MCF 10A (cell line): ENCODE measurements at regions not wholly inside any gene's neighbourhood (a gene's known extent, or its start where the extent isn't known, plus 50 kb on each side); places are given as distances from the start of the nearest gene placed in this dataset.

Experiments
- BruUV-seq: library from RNA; stranded (reverse); fragments of 400-500 nt; replicated peaks from 2 replicates; lab custom pipeline; 2021; lab: Mats Ljungman, UMichigan
- CTCF ChIA-PET: fragments of 300-600 bp; sonication (Branson Sonifier 250); formaldehyde crosslinking; extraction: SDS; loops from one replicate; lab custom pipeline; 2021; ENCODE audit warnings: antibody characterized with exemption, inconsistent platforms; lab: Yijun Ruan, JAX
- POLR2A ChIA-PET: fragments of 300-600, 350-650 bp; sonication (Branson Sonifier 250); formaldehyde crosslinking; extraction: SDS; loops from one replicate; lab custom pipeline; 2020; ENCODE audit warnings: antibody characterized with exemption, inconsistent platforms; lab: Yijun Ruan, JAX
- DNase-seq: peaks from one replicate; pipeline ENCODE4 v3.0.0-alpha.2; 2018; ENCODE audit not compliant: unreplicated experiment
- H3K27ac Mint-ChIP-seq: one replicate; pipeline ENCODE4 v1.8.0; 2022; ENCODE audit warnings: mild to moderate bottlenecking, low read depth, mixed read lengths; ENCODE audit not compliant: unreplicated experiment
- H3K27me3 Mint-ChIP-seq: one replicate; pipeline ENCODE4 v1.8.0; 2022; ENCODE audit warnings: mixed read lengths; ENCODE audit not compliant: insufficient read depth, unreplicated experiment
- H3K36me3 Mint-ChIP-seq: one replicate; pipeline ENCODE4 v1.8.0; 2022; ENCODE audit warnings: mild to moderate bottlenecking, moderate library complexity, mixed read lengths; ENCODE audit not compliant: insufficient read depth, unreplicated experiment
- H3K4me1 Mint-ChIP-seq: one replicate; pipeline ENCODE4 v1.8.0; 2022; ENCODE audit warnings: mixed read lengths; ENCODE audit not compliant: insufficient read depth, unreplicated experiment
- H3K4me3 Mint-ChIP-seq: one replicate; pipeline ENCODE4 v1.8.0; 2022; ENCODE audit warnings: mild to moderate bottlenecking, moderate library complexity, mixed read lengths; ENCODE audit not compliant: unreplicated experiment
- H3K9me3 Mint-ChIP-seq: one replicate; pipeline ENCODE4 v1.8.0; 2022; ENCODE audit warnings: mixed read lengths; ENCODE audit not compliant: unreplicated experiment
- intact Hi-C: fragments of 100-400 bp; cut with micrococcal nuclease; formaldehyde crosslinking; loops from 2 replicates; pipeline ENCODE4 v1.14.1; 2022
- TF ChIP-seq, protein P1 (sequence below): fragments of 200-600 bp; IDR thresholded peaks from one replicate; pipeline ENCODE4 v1.8.0; 2022; ENCODE audit warnings: antibody characterized with exemption, mild to moderate bottlenecking; ENCODE audit not compliant: unreplicated experiment

DNA sequence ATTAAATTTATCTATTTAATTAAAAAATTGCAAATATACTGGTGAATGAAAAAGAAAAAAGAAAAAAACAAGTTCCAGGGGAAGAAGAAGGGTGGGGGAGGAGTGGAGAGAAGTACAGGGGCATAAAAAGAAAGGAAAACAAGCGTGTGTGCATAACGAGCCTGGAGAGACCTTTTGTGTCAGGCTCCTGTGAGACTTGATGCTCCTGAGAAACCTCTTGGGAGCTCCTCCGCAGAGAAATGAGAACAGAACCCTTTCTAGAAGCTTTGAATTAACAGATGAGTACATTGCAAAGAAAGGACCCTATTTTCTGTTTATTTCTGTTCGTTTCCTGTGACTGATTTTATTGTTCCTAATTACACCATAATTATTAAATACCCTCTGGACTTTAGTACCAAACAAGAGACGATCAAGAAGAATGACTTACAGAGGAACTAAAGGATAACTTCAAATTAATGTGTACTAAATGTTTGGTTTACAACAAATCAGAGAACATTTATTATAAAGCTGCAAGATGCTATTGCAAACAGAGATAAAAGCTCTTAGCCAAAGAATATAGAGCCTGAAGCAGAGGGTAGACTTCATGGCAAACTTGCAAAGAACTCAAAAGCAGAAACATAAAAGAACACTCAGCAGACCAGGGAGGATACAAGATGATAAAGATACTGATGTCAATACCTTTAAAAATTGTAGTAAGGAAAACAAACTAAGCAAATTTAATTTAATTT lies 74.7 kb downstream of the DPPA2 start:
- H3K27me3 Mint-ChIP-seq = no peaks in the 10 kb centered on the region
- BruUV-seq = no TSS peak
- H3K36me3 Mint-ChIP-seq = no peaks in the 10 kb centered on the region
- H3K27ac Mint-ChIP-seq = no peak overlapping the region
- no peak for DNase-seq
- H3K4me3 Mint-ChIP-seq = no peak overlapping the region
- TF ChIP-seq, protein P1, sequence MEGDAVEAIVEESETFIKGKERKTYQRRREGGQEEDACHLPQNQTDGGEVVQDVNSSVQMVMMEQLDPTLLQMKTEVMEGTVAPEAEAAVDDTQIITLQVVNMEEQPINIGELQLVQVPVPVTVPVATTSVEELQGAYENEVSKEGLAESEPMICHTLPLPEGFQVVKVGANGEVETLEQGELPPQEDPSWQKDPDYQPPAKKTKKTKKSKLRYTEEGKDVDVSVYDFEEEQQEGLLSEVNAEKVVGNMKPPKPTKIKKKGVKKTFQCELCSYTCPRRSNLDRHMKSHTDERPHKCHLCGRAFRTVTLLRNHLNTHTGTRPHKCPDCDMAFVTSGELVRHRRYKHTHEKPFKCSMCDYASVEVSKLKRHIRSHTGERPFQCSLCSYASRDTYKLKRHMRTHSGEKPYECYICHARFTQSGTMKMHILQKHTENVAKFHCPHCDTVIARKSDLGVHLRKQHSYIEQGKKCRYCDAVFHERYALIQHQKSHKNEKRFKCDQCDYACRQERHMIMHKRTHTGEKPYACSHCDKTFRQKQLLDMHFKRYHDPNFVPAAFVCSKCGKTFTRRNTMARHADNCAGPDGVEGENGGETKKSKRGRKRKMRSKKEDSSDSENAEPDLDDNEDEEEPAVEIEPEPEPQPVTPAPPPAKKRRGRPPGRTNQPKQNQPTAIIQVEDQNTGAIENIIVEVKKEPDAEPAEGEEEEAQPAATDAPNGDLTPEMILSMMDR = no peak
- peaks cover 10% of the 10 kb centered on the region for H3K9me3 Mint-ChIP-seq
- ChIA-PET CTCF (no interaction called here), POLR2A (no interaction called here)
- intact Hi-C loops = no loop called here
- no peaks in the 10 kb centered on the region for H3K4me1 Mint-ChIP-seq

DNA sequence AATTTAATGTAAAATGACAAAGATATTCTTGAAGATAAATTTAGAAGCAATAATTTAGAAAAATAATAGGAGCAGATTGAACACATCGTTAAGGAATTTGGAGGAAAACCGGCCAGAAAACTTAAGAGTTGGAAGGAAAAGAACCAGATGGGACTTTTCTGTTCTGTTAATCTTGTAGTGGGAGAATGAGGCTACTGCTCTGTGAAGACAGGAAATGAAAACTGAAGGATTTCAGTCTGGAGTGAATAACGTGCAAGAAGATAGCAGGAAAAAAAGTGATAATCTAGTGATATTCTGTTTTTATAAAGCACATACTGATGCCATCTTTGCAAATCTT lies 74.2 kb downstream of the DPPA2 start:
- Mint-ChIP-seq H3K4me1 (no peaks in the 10 kb centered on the region), H3K9me3 (peaks cover 5% of the 10 kb centered on the region), H3K27me3 (no peaks in the 10 kb centered on the region), H3K4me3 (no peak overlapping the region), H3K27ac (no peak overlapping the region), H3K36me3 (no peaks in the 10 kb centered on the region)
- TF ChIP-seq, protein P1 = no peak
- DNase-seq = no peak
- ChIA-PET CTCF (interaction anchor here (0.9 kb wide), 1 partner anchor 171 kb away, joined by 4 read pairs; no protein-coding TSS in a partner anchor), POLR2A (no interaction called here)
- intact Hi-C loops = no loop called here
- no TSS peak for BruUV-seq
